IMR-90 (cell line): ENCODE measurements at regions not wholly inside any gene's neighbourhood (a gene's known extent, or its start where the extent isn't known, plus 50 kb on each side); places are given as distances from the start of the nearest gene placed in this dataset.

Experiments
- CHD1 ChIP-seq: IDR thresholded peaks from 2 replicates; pipeline ENCODE4 v1.6.1; 2012; ENCODE audit warnings: low read depth, low read length, improper control_type of control experiment
- CTCF ChIP-seq: conservative IDR thresholded peaks from 2 replicates; pipeline ENCODE4 v1.5.1; 2012; ENCODE audit warnings: mild to moderate bottlenecking, low read depth, low read length, improper control_type of control experiment
- RAD21 ChIP-seq: IDR thresholded peaks from 2 replicates; pipeline ENCODE4 v1.6.1; 2012; ENCODE audit warnings: low read length, improper control_type of control experiment
- RCOR1 ChIP-seq: IDR thresholded peaks from 2 replicates; pipeline ENCODE4 v1.6.1; 2012; ENCODE audit warnings: mild to moderate bottlenecking, low read length, improper control_type of control experiment; ENCODE audit not compliant: insufficient replicate concordance
- SMC3 ChIP-seq: fragments of 150-350 bp; IDR thresholded peaks from 2 replicates; pipeline ENCODE4 v1.6.1; 2016; ENCODE audit warnings: low read depth, mild to moderate bottlenecking, antibody characterized with exemption, low read length, moderate library complexity
- USF2 ChIP-seq: fragments of 150-350 bp; IDR thresholded peaks from 2 replicates; pipeline ENCODE4 v1.6.1; 2017; ENCODE audit warnings: mild to moderate bottlenecking, antibody characterized with exemption, low read length, low read depth

- TF ChIP-seq RCOR1 (no peak), RAD21 (no peak), CHD1 (no peak), CTCF (no peak), USF2 (no peak), SMC3 (no peak)
These were observed 333.0 kb downstream of the CD83 start for GRCh38 chr6:14450578-14450977.
